Astrocyte (in vitro differentiated cells and primary cell): ENCODE measurements at regions not wholly inside any gene's neighbourhood (a gene's known extent, or its start where the extent isn't known, plus 50 kb on each side); places are given as distances from the start of the nearest gene placed in this dataset.

ENCODE experiments used
- DNase-seq: peaks from one replicate; pipeline ENCODE4 v3.0.0-alpha.2; 2010; ENCODE audit warnings: low read depth
- FAIRE-seq: peaks from 2 replicates; lab custom pipeline; 2011; peaks lifted over from hg19 to GRCh38; lab: Jason Lieb, UNC
- H2AFZ ChIP-seq: 2 replicates; pipeline ENCODE4 v1.6.0; 2012; ENCODE audit warnings: low read depth, low read length, inconsistent platforms
- H3K27ac ChIP-seq: 2 replicates; pipeline ENCODE4 v1.5.1; 2011; ENCODE audit warnings: low read depth, low read length, inconsistent platforms
- H3K27me3 ChIP-seq: 2 replicates; pipeline ENCODE4 v1.6.0; 2011; ENCODE audit warnings: low read length, inconsistent platforms; ENCODE audit not compliant: insufficient read depth
- H3K36me3 ChIP-seq: 2 replicates; pipeline ENCODE4 v1.5.1; 2011; ENCODE audit warnings: low read length, inconsistent platforms; ENCODE audit not compliant: insufficient read depth
- H3K4me1 ChIP-seq: 2 replicates; pipeline ENCODE4 v1.5.1; 2011; ENCODE audit warnings: low read length, inconsistent platforms; ENCODE audit not compliant: insufficient read depth
- H3K4me2 ChIP-seq: 2 replicates; pipeline ENCODE4 v1.6.0; 2012; ENCODE audit warnings: low read length, inconsistent platforms
- H3K4me3 ChIP-seq: 2 replicates; pipeline ENCODE4 v1.5.1; 2011; ENCODE audit warnings: low read depth, mild to moderate bottlenecking, low read length, inconsistent platforms; ENCODE audit not compliant: insufficient read depth
- H3K79me2 ChIP-seq: 2 replicates; pipeline ENCODE4 v1.6.0; 2012; ENCODE audit warnings: mild to moderate bottlenecking, low read length, inconsistent platforms; ENCODE audit not compliant: insufficient read depth
- H3K9ac ChIP-seq: 2 replicates; pipeline ENCODE4 v1.6.0; 2012; ENCODE audit warnings: mild to moderate bottlenecking, low read length, inconsistent platforms
- H3K9me3 ChIP-seq: 2 replicates; pipeline ENCODE4 v1.5.1; 2012; ENCODE audit warnings: low read depth, mild to moderate bottlenecking, low read length, inconsistent platforms; ENCODE audit not compliant: insufficient read depth
- H4K20me1 ChIP-seq: 2 replicates; pipeline ENCODE4 v1.6.0; 2012; ENCODE audit warnings: low read length, inconsistent platforms; ENCODE audit not compliant: insufficient read depth
- H3K27ac Mint-ChIP-seq: one replicate; pipeline ENCODE4 v1.8.0; 2021; ENCODE audit warnings: mild to moderate bottlenecking, mixed read lengths; ENCODE audit not compliant: unreplicated experiment
- H3K27me3 Mint-ChIP-seq: one replicate; pipeline ENCODE4 v1.8.0; 2021; ENCODE audit warnings: low read depth, mixed read lengths; ENCODE audit not compliant: unreplicated experiment
- H3K36me3 Mint-ChIP-seq: one replicate; pipeline ENCODE4 v1.8.0; 2021; ENCODE audit warnings: low read depth, mixed read lengths; ENCODE audit not compliant: unreplicated experiment
- H3K4me1 Mint-ChIP-seq: one replicate; pipeline ENCODE4 v1.8.0; 2021; ENCODE audit warnings: low read depth, mixed read lengths; ENCODE audit not compliant: unreplicated experiment
- H3K4me3 Mint-ChIP-seq: one replicate; pipeline ENCODE4 v1.8.0; 2021; ENCODE audit warnings: mild to moderate bottlenecking, moderate library complexity, mixed read lengths; ENCODE audit not compliant: unreplicated experiment
- H3K9me3 Mint-ChIP-seq: one replicate; pipeline ENCODE4 v1.8.0; 2021; ENCODE audit warnings: mild to moderate bottlenecking, mixed read lengths; ENCODE audit not compliant: unreplicated experiment
- EZH2 ChIP-seq: IDR thresholded peaks from 2 replicates; pipeline ENCODE4 v1.6.1; 2012; ENCODE audit warnings: mild to moderate bottlenecking, low read length, inconsistent platforms; ENCODE audit not compliant: insufficient read depth
- TF ChIP-seq, protein P1 (sequence below): IDR thresholded peaks from 2 replicates; pipeline ENCODE4 v1.5.1; 2011; ENCODE audit warnings: low read depth, mild to moderate bottlenecking, inconsistent platforms, low read length, moderate library complexity; ENCODE audit not compliant: insufficient read depth

- TF ChIP-seq, protein P1, sequence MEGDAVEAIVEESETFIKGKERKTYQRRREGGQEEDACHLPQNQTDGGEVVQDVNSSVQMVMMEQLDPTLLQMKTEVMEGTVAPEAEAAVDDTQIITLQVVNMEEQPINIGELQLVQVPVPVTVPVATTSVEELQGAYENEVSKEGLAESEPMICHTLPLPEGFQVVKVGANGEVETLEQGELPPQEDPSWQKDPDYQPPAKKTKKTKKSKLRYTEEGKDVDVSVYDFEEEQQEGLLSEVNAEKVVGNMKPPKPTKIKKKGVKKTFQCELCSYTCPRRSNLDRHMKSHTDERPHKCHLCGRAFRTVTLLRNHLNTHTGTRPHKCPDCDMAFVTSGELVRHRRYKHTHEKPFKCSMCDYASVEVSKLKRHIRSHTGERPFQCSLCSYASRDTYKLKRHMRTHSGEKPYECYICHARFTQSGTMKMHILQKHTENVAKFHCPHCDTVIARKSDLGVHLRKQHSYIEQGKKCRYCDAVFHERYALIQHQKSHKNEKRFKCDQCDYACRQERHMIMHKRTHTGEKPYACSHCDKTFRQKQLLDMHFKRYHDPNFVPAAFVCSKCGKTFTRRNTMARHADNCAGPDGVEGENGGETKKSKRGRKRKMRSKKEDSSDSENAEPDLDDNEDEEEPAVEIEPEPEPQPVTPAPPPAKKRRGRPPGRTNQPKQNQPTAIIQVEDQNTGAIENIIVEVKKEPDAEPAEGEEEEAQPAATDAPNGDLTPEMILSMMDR = no peak
- no peak for TF ChIP-seq EZH2
- Histone ChIP-seq H3K27ac (no peak overlapping the region), H3K27me3 (peaks cover 25% of the 10 kb centered on the region), H3K4me1 (peaks cover 5% of the 10 kb centered on the region), H4K20me1 (no peaks in the 10 kb centered on the region), H3K79me2 (no peaks in the 10 kb centered on the region), H3K9ac (no peak overlapping the region), H3K36me3 (no peaks in the 10 kb centered on the region), H2AFZ (no peak overlapping the region), H3K9me3 (no peaks in the 10 kb centered on the region), H3K4me3 (no peak overlapping the region), H3K4me2 (no peak overlapping the region)
- DNase-seq = no peak
- no peak overlapping the region for H3K4me3 Mint-ChIP-seq
- H3K36me3 Mint-ChIP-seq = peaks cover 2% of the 10 kb centered on the region
- no peak overlapping the region for H3K27ac Mint-ChIP-seq
- H3K27me3 Mint-ChIP-seq = peaks cover 25% of the 10 kb centered on the region
- no peaks in the 10 kb centered on the region for H3K9me3 Mint-ChIP-seq
- H3K4me1 Mint-ChIP-seq = peaks cover 13% of the 10 kb centered on the region
- no peak for FAIRE-seq
Observed at GRCh38 chr21:38599381-38599975, 101.2 kb upstream of the ERG start.

DNA sequence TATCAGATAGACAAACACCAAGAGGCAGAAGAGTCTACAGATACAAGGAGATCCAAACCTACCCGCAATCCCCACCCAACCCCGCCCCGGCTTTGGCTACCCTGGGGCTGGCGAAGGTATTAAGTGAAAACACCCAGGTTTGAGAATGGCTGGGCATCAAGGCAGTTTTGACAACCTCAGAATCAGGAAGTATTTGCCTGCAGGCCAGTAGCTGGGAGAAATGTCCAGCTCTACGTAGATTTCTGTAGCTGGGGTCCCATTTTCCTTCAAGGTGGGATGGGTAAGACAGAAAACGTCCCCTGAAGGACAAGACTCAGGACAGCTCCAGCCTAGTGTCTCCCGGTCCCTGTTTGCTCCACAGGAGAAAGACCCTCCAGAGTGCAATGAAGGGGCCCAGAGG is 101.8 kb upstream of the ERG start:
- H3K9ac ChIP-seq = no peak overlapping the region
- H3K9me3 ChIP-seq = no peaks in the 10 kb centered on the region
- peaks cover 20% of the 10 kb centered on the region for H3K27me3 ChIP-seq
- H3K36me3 Mint-ChIP-seq = peaks cover 2% of the 10 kb centered on the region
- H3K27me3 Mint-ChIP-seq = peaks cover 25% of the 10 kb centered on the region
- H3K9me3 Mint-ChIP-seq = no peaks in the 10 kb centered on the region
- no peaks in the 10 kb centered on the region for H3K79me2 ChIP-seq
- H3K4me1 Mint-ChIP-seq = peaks cover 13% of the 10 kb centered on the region
- no peak overlapping the region for H2AFZ ChIP-seq
- DNase-seq (no peak), FAIRE-seq (no peak)
- H3K36me3 ChIP-seq = no peaks in the 10 kb centered on the region
- no peak for TF ChIP-seq EZH2
- TF ChIP-seq, protein P1 = no peak
- peaks cover 5% of the 10 kb centered on the region for H3K4me1 ChIP-seq
- no peak overlapping the region for H3K27ac Mint-ChIP-seq
- H3K4me3 ChIP-seq = no peak overlapping the region
- no peak overlapping the region for H3K4me3 Mint-ChIP-seq
- no peak overlapping the region for H3K4me2 ChIP-seq
- no peak overlapping the region for H3K27ac ChIP-seq
- H4K20me1 ChIP-seq = no peaks in the 10 kb centered on the region

- Histone ChIP-seq H3K79me2 (no peaks in the 10 kb centered on the region), H3K9me3 (no peaks in the 10 kb centered on the region), H3K27me3 (peaks cover 12% of the 10 kb centered on the region), H3K4me3 (no peak overlapping the region), H3K4me2 (no peak overlapping the region), H2AFZ (no peak overlapping the region), H3K4me1 (no peaks in the 10 kb centered on the region), H3K36me3 (no peaks in the 10 kb centered on the region), H3K27ac (no peak overlapping the region), H4K20me1 (no peaks in the 10 kb centered on the region), H3K9ac (no peak overlapping the region)
- Mint-ChIP-seq H3K27ac (no peak overlapping the region), H3K4me1 (no peaks in the 10 kb centered on the region), H3K27me3 (peaks cover 11% of the 10 kb centered on the region), H3K9me3 (peaks cover 2% of the 10 kb centered on the region), H3K4me3 (no peak overlapping the region), H3K36me3 (no peaks in the 10 kb centered on the region)
- FAIRE-seq = no peak
- no peak for DNase-seq
- TF ChIP-seq, protein P1 = no peak
- TF ChIP-seq EZH2 = no peak
Observed at GRCh38 chr21:38605236-38605635, 107.0 kb upstream of the ERG start.
